ENCODE measurements at regions not wholly inside any gene's neighbourhood (a gene's known extent, or its start where the extent isn't known, plus 50 kb on each side); places are given as distances from the start of the nearest gene placed in this dataset.

DNA sequence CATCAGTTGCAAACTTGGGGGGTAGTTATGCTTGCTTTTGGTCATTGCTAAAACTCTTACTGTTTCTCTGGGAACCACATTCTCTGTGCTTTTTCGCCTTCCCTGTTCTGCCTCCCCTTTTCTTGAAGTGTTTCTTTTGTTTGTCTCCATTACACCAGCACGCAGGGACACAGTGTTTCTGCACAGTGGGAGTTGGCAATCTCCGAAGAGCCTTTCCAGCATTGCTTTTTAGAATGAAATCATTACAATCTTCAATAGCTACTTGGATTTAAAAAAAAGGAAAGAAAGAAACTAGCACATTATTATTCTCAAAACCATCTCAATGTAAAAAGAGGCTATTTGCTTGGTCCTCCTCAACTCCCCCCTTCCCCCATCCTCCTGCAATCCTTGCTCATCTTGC lies 536.7 kb upstream of the MMS22L start:
- Mint-ChIP-seq H3K36me3 (no peaks in the 10 kb centered on the region), H3K4me3 (no peak overlapping the region), H3K27me3 (no peaks in the 10 kb centered on the region), H3K27ac (no peak overlapping the region), H3K9me3 (no peaks in the 10 kb centered on the region), H3K4me1 (peaks cover 0 to 2% (median 0%) of the 10 kb centered on the region in 3 donors)

DNA sequence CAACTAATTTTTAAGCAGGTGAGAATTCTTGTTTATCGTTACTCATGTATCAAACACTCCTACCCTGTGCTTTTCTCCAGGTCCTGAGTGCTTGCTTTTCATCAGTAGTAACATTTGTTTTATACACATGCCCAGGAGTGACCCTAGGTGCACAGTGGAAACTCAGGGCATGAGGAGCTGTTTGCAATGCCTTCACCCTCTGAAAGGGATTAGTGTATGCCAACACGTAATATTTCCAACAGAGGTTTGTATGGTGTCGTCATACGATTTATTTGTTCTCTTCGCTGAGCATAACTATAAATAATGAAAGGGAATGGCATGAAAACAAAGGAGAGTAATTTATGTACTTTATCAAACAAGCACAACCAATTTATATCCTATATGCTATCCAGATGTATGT lies 537.4 kb upstream of the MMS22L start:
- Mint-ChIP-seq H3K36me3 (no peaks in the 10 kb centered on the region), H3K27ac (no peak overlapping the region), H3K27me3 (no peaks in the 10 kb centered on the region), H3K4me1 (peaks cover 0 to 2% (median 0%) of the 10 kb centered on the region in 3 donors), H3K4me3 (no peak overlapping the region), H3K9me3 (no peaks in the 10 kb centered on the region)

DNA sequence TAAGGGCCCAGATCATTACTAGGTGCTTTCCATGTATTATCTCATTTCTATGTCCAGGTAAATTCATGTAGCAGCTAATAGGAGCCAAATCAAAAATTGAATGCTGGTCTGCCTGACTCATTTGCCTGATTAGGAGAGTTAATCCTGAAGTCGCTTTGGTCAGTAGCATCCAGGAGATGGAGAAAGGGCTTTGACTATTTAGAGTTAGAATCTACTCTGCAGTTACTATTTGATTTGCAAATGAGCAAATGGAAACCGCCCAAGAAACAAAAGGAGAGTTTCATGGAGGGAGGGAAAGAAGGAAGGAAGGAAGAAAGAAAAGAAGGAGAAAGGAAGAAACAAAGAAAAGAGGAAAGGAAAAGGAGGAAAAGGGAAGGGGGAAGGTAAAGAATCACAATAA lies 539.6 kb upstream of the MMS22L start:
- H3K4me1 Mint-ChIP-seq, result peaks cover 0 to 2% (median 0%) of the 10 kb centered on the region in 3 donors
- H3K27me3 Mint-ChIP-seq, result no peaks in the 10 kb centered on the region
- H3K4me3 Mint-ChIP-seq, result no peak overlapping the region
- no peaks in the 10 kb centered on the region for H3K9me3 Mint-ChIP-seq
- H3K27ac Mint-ChIP-seq, result no peak overlapping the region
- no peaks in the 10 kb centered on the region for H3K36me3 Mint-ChIP-seq

DNA sequence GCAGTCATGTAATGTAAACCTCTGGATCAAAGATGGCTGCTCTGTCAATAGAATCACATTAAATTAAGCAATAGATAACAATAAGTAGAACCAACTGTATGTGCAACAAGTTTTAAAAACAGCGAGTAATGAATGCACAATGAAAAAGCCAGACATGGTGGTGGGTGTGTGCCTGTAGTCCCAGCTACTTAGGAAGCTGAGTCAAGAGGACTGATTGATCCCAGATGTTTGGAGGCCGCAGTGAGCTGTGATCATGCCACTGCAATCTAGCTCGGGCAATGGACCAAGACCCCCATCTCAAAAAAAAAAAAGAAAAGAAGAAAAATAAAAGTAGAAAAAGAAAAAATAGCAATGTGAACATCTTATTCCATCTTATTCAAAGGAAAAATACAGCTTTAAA lies 558.7 kb upstream of the MMS22L start:
- Mint-ChIP-seq H3K27ac (no peak overlapping the region), H3K4me3 (no peak overlapping the region), H3K9me3 (peaks cover 0 to 2% (median 0%) of the 10 kb centered on the region in 3 donors), H3K4me1 (no peaks in the 10 kb centered on the region), H3K27me3 (no peaks in the 10 kb centered on the region), H3K36me3 (no peaks in the 10 kb centered on the region)

DNA sequence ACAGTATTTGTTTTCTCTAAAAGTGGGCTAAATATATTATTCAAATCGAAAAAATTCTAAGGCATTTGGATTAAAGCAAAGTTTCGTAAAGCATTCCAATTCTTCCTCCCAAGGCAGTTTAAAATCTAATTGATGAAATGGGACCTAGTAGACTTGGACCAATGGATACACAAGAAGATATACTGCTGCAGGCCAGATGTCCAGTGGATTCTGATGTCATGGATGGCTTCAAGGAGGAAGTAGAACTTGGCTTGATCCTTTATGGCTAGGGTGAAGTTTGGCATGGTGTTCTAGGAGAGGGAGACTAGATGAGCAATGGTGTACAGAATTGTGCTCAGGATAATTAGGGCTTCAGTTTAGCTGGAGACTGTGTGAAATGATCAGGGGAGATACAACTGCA lies 559.5 kb upstream of the MMS22L start:
- H3K4me3 Mint-ChIP-seq, result no peak overlapping the region
- H3K9me3 Mint-ChIP-seq, result peaks cover 0 to 2% (median 0%) of the 10 kb centered on the region in 3 donors
- H3K27ac Mint-ChIP-seq, result no peak overlapping the region
- H3K4me1 Mint-ChIP-seq, result no peaks in the 10 kb centered on the region
- no peaks in the 10 kb centered on the region for H3K36me3 Mint-ChIP-seq
- H3K27me3 Mint-ChIP-seq, result no peaks in the 10 kb centered on the region

DNA sequence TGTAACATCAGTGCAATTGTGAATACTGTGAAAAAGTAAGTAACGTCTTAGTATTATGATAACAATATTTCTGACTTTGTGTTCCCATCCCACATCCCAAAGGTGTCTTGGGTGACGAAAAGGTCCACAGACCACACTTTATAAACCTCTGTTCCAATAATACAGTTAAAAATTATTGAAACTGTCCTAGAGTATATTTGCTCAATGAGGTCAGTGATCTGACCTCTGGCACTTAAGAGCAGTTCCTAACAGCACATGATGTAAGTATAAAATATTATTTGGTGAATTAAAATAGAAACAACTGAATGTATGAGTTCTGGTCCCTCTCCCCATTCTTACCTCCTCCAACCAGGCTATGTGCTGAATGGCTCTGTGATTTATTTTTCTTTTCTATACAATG lies 566.4 kb upstream of the MMS22L start:
- no peaks in the 10 kb centered on the region for H3K4me1 Mint-ChIP-seq
- no peaks in the 10 kb centered on the region for H3K9me3 Mint-ChIP-seq
- no peak overlapping the region for H3K27ac Mint-ChIP-seq
- no peaks in the 10 kb centered on the region for H3K36me3 Mint-ChIP-seq
- H3K27me3 Mint-ChIP-seq, result no peaks in the 10 kb centered on the region
- no peak overlapping the region for H3K4me3 Mint-ChIP-seq

DNA sequence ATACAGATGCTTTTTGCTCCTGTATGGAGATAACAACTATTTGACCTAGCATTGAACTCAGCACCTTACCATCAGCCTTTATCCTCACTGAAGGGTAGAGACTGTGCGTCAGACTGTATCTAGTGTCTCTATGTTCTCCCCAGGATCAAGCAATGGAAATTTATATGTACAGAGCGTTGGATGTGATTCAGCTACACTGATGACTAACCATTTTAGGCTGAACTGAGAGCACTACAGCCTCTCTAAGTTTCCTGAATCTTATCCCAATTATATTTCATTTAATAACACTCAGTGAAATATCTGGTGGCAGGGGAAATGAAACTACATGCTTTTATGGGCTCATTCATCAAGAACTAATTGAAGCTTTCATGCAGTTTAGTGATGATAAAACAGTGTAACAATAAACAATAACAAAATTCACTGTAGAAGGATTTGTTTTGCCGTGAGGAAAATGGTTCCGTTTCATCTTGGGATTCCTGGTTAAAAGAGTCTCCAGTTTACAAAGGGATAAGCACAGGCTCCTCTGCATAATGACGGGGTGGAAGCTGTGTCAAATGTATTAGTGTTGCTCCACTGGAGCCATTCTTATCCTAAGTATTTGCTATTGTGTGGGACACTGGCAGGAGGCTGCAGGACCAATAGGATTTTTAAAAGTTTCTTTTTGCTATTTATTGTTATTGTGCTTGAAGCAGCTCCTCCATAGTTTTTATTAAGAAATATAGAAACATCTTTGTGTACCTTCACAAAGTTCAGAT lies 567.6 kb upstream of the MMS22L start:
- Mint-ChIP-seq H3K27ac (no peak overlapping the region), H3K27me3 (no peaks in the 10 kb centered on the region), H3K9me3 (no peaks in the 10 kb centered on the region), H3K4me3 (no peak overlapping the region), H3K4me1 (no peaks in the 10 kb centered on the region), H3K36me3 (no peaks in the 10 kb centered on the region)

DNA sequence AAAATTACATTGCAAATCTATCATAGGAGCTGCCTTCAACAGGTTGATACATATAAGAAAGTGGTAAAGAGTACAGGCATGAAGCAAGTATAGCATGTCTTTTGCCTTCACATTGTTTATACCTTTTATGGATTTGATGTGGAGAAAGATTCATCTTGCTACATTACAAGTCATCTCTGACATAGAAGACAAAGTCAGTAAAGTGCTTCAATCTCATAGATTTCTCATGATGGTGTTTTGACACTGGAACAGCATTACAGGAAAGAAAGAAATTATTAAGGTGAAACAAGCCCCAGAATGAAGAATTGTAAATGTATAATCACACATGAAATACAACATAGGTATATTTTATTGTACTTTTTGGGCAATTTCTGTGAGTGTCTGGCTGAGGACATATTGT lies 580.7 kb upstream of the MMS22L start:
- H3K27ac Mint-ChIP-seq, result no peak overlapping the region
- no peaks in the 10 kb centered on the region for H3K4me1 Mint-ChIP-seq
- H3K4me3 Mint-ChIP-seq, result no peak overlapping the region
- H3K36me3 Mint-ChIP-seq, result no peaks in the 10 kb centered on the region
- no peaks in the 10 kb centered on the region for H3K9me3 Mint-ChIP-seq
- no peaks in the 10 kb centered on the region for H3K27me3 Mint-ChIP-seq

DNA sequence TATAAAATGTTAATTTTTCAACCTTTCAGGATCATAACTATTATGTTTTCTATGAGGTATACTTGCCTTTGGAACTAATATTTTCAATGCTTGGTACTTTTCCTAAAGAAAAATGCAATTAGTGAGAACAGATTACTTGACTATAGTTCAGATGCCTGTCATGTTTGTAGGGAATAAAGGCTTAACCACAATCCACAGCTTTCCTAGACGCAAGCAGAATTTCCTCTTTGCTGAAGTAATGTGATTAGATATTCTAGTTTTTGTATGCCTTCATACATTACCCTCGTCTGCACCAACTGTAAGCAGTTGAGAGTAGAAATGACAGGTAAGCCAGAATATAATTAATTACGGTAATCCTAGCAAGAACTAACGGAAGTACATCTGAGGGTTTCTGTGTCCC lies 581.4 kb upstream of the MMS22L start:
- no peaks in the 10 kb centered on the region for H3K27me3 Mint-ChIP-seq
- H3K36me3 Mint-ChIP-seq, result no peaks in the 10 kb centered on the region
- no peaks in the 10 kb centered on the region for H3K4me1 Mint-ChIP-seq
- no peak overlapping the region for H3K4me3 Mint-ChIP-seq
- no peak overlapping the region for H3K27ac Mint-ChIP-seq
- H3K9me3 Mint-ChIP-seq, result no peaks in the 10 kb centered on the region

DNA sequence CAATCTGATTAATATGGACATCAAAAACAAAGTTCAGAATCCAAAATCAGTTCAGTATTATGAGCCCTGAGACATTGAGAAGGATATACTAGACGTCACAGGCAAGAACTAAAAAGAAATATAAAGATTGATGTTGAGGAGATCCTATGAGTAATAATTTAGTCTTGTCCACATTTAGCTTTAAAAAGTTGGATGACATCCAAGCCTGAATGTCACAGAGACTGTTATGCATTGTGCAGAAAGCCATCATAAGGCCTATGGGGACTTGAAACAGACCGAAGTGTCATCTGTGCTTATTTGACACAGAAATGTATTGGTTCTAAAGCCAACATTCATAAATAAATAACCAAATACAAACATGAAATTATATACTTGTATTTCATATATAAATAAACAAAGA lies 581.8 kb upstream of the MMS22L start:
- H3K4me3 Mint-ChIP-seq, result no peak overlapping the region
- H3K27ac Mint-ChIP-seq, result no peak overlapping the region
- no peaks in the 10 kb centered on the region for H3K27me3 Mint-ChIP-seq
- no peaks in the 10 kb centered on the region for H3K9me3 Mint-ChIP-seq
- no peaks in the 10 kb centered on the region for H3K4me1 Mint-ChIP-seq
- no peaks in the 10 kb centered on the region for H3K36me3 Mint-ChIP-seq

DNA sequence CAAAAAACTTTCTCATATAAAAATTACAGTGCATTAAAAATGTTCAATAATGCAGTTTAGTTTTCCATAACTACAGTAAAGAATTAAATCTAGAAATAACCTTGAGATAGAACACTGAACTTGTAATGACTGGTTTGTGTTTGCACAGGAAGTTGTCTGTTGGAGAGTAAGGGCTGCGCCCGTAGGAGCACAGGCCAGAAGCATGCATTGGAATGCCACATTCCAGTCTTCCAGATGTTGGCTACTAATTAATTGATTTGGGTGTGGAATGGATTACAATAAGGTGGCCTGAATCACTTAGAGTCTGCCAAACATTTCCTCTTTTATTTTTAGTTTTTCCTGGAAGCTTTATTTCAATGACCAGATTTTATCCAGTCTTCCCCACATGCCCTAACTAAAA lies 582.6 kb upstream of the MMS22L start:
- no peak overlapping the region for H3K27ac Mint-ChIP-seq
- no peak overlapping the region for H3K4me3 Mint-ChIP-seq
- no peaks in the 10 kb centered on the region for H3K4me1 Mint-ChIP-seq
- H3K9me3 Mint-ChIP-seq, result no peaks in the 10 kb centered on the region
- H3K36me3 Mint-ChIP-seq, result no peaks in the 10 kb centered on the region
- no peaks in the 10 kb centered on the region for H3K27me3 Mint-ChIP-seq

DNA sequence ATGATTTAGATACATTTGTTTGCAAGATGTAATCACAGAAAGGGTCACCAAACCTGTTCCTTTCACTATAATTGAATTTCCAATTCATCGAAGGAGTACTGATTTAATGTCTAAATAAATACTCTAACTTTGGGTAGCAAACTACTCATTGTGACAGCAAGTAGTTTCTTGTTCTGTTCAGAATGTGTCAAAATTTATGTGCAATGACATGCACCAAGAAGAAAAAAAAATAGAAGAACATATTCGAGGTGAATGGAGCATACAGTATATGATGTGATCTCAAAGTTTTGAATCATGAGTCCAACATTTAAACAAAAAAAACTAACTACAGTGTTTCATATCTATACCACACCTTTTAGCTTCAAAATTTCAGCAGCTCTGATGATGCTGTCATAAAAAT lies 583.6 kb upstream of the MMS22L start:
- H3K36me3 Mint-ChIP-seq, result no peaks in the 10 kb centered on the region
- no peaks in the 10 kb centered on the region for H3K4me1 Mint-ChIP-seq
- H3K9me3 Mint-ChIP-seq, result no peaks in the 10 kb centered on the region
- no peak overlapping the region for H3K27ac Mint-ChIP-seq
- no peaks in the 10 kb centered on the region for H3K27me3 Mint-ChIP-seq
- no peak overlapping the region for H3K4me3 Mint-ChIP-seq

DNA sequence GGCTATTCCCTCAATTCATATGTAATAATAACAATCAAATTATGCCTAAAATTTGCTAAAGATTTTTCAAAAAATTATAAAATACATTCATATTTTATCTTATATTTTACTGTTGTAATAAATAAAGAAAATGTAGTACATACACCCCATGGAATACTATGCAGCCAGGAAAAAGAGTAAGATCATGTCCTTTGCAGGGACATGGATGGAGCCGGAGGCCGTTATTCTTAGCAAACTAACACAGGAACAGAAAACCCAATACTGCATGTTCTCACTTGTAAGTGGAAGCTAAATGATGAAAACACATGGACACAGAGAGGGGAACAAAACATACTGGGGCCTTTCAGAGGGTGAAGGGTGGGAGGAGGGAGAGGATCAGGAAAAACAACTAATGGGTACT lies 584.2 kb upstream of the MMS22L start:
- Mint-ChIP-seq H3K4me3 (no peak overlapping the region), H3K27me3 (no peaks in the 10 kb centered on the region), H3K27ac (no peak overlapping the region), H3K9me3 (no peaks in the 10 kb centered on the region), H3K4me1 (no peaks in the 10 kb centered on the region), H3K36me3 (no peaks in the 10 kb centered on the region)

DNA sequence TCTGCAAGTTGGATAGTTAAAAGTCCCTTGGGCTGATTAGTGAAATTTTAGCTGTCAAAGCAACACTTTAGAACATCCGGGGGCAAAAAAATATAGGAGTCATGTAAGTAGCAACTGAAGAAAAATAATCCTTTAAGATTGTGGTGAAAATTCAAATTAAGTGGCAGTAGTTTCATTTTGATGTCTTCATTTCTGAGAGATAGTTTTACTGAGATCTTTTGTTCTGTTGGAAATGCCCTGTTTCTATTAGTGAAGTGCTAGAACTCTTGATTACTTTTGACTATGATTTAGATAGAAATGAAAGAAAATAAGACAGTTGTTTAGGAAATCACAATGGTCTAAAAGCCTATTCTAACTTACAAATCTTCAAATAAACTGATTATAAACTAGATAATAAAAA lies 587.3 kb upstream of the MMS22L start:
- no peaks in the 10 kb centered on the region for H3K4me1 Mint-ChIP-seq
- no peaks in the 10 kb centered on the region for H3K36me3 Mint-ChIP-seq
- no peaks in the 10 kb centered on the region for H3K27me3 Mint-ChIP-seq
- no peaks in the 10 kb centered on the region for H3K9me3 Mint-ChIP-seq
- no peak overlapping the region for H3K4me3 Mint-ChIP-seq
- no peak overlapping the region for H3K27ac Mint-ChIP-seq

DNA sequence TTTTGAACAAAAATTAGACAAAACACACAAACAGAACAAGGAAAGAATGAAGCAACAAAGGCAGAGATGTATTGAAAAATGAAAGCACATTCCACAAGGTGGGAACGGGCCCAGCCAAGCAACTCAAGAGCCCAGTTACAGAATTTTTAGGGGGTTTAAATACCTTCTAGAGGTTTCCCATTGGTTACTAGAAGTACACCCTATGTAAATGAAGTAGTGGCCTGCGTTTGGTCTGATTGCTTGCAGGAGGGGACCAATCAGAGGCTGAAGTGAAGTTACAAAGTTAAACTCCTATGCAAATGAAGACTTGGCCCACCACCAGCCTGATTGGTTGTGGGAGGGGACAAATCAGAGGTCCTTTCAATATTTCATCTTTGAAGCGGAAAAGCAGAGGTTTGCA lies 593.7 kb upstream of the MMS22L start:
- Mint-ChIP-seq H3K9me3 (no peaks in the 10 kb centered on the region), H3K27me3 (no peaks in the 10 kb centered on the region), H3K36me3 (no peaks in the 10 kb centered on the region), H3K4me3 (no peak overlapping the region), H3K4me1 (no peaks in the 10 kb centered on the region), H3K27ac (no peak overlapping the region)

DNA sequence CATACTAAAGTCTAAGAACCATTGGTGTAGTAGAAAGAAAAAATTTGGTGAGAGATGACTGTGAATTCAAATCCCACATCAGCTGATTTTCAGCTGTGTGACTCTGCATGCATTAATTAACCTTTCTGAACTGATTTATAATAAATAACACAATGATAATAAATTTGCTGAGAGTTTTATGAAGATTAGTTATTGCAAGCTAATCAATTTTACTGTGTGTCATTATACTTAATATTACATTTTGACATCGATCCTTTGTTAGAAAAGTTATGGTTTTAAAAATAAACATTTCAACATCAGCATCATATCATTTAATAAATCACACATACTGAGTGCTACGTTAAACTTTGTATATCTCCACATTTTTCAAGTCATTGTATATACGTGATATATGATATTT lies 599.7 kb upstream of the MMS22L start:
- Mint-ChIP-seq H3K4me3 (no peak overlapping the region), H3K27ac (no peak overlapping the region), H3K9me3 (no peaks in the 10 kb centered on the region), H3K4me1 (no peaks in the 10 kb centered on the region), H3K27me3 (no peaks in the 10 kb centered on the region), H3K36me3 (no peaks in the 10 kb centered on the region)

DNA sequence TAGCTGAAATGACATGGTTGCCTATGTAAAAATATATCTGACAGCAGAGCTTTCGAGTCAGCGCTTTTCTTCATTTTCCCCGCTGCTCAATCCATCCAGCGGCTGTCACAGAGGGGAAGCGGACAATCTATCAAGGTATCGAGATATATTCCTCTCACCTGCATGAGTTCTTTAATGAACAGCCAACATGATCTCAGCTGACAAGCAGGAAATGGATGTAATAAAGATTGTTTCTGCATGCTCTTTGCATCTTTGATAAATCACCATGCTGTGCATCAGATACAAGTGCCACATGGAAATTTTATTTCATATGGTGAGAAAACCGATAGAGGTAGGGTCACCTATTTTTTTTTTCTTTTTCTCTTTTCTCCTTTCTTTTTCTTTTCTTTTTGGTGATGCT lies 602.3 kb upstream of the MMS22L start:
- no peaks in the 10 kb centered on the region for H3K27me3 Mint-ChIP-seq
- no peak overlapping the region for H3K27ac Mint-ChIP-seq
- no peaks in the 10 kb centered on the region for H3K9me3 Mint-ChIP-seq
- no peaks in the 10 kb centered on the region for H3K36me3 Mint-ChIP-seq
- H3K4me3 Mint-ChIP-seq, result no peak overlapping the region
- no peaks in the 10 kb centered on the region for H3K4me1 Mint-ChIP-seq
